ENCODE measurements at regions not wholly inside any gene's neighbourhood (a gene's known extent, or its start where the extent isn't known, plus 50 kb on each side); places are given as distances from the start of the nearest gene placed in this dataset.

DNA sequence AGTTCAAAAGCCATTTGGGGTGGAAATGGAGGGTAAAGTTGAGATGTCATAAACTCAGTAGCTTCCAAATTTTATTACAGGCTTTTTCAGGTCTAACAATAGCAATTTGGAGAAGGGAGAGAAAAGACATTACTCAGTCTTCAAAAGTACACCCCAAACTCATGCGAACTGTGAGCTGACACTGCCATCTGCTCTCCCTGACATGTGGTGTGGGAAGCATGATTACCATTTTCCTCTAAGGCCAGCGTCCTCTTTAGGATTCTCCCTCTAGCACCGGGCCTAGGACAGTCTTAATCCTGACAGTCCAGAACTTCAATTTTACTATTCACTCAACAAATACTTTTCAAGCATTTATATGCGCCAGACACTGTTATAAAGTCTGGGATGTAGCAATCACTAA, 536.0 kb upstream of the JARID2 start:
- DNase-seq: no peak

- no peak for DNase-seq
These were observed 535.4 kb upstream of the JARID2 start for GRCh38 chr6:14710421-14710820.

- peak; percentile 59 for DNase-seq
These were observed 534.7 kb upstream of the JARID2 start for GRCh38 chr6:14711056-14711703.

DNA sequence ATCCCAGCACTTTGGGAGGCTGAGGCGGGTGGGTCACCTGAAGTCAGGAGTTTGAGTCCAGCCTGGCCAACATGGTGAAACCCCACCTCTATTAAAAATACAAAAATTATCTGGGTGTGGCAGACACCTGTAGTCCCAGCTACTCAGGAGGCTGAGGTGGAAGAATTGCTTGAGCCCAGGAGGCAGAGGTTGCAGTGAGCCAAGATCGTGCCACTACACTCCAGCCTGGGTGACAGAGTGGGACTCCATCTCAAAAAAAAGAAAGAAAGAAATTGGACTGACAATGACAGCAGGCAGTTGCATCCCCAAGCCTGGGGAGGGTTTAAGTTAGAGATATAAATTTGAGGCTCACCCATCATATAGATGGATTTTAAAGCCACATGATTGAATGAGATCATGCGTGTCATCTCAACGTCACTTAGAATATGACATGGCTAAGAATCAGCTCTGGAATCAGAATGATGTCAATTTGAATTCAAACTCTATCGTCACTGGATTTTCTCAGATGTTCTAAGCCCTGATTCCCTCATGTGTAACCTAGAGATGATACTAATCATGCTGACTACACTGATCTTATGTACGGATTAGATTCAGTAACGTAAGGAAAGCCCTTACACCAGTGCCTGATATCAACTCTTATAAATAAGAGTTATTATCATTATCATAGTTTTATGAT, 534.0 kb upstream of the JARID2 start:
- no peak for DNase-seq

GRCh38 chr6:14713008-14713960, 532.6 kb upstream of the JARID2 start:
- DNase-seq: no peak

DNA sequence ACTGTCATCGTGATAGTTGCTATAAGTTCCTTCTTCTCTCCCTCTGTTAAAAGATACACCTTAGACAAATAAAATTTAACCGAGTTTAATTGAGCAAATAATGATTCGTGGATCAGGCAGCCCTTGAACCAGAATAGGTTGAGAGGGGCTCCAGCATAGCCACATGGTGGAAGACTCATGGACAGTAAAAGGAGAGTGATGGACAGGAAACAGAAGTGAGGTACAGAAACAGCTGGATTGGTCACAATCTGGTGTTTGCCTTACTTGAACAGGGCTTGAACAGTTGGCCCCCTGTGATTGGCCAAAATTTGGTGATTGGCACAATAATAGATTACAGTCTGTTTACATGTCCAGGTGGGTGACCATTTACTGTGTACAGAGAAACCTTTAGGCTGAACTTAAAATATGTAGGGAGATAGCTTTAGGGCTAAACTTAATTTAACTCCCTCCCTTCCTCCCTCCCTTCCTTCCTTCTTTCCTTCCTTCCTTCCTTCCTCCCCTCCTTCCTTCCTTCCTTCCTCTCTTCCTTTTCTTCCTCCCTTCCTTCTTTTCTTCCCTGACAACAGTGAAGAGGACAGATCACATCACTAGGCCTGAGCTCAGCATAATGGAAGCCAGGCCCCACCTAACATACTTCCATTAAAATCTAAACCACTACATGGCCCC, 531.8 kb upstream of the JARID2 start:
- DNase-seq: no peak

GRCh38 chr6:14715076-14715475, 530.8 kb upstream of the JARID2 start:
- no peak for DNase-seq

DNA sequence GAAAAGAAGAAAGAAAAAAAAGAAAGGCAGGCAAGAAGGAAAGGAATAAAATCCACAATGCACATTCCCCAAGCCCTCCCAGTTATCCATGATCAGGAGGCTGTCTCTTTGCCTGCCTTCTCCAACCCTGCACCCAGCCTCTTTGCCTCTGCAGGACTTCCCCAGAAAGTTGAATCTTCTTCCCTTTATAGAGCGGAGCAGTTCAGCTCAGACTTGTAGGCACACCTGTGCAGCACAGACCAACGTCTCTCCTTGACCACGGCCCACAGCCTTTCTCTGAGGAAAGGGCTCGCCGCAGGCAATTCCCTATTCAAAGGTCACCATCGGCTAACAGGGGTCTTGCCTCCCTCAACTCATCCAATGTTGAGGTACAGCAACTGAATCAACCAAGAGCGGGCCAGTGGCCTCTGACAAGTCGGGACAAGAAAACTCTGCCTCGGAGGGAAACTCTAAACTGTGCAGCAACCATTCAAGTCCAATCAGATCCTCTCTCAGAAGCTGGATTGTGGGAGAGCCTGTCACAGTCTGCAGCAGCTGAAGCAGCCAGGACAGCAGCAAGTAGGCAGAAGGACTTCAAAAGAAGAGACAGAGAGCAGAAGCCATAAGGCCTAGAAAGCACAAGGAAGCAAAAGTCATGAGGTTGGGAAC, 529.2 kb upstream of the JARID2 start:
- no peak for DNase-seq

DNA sequence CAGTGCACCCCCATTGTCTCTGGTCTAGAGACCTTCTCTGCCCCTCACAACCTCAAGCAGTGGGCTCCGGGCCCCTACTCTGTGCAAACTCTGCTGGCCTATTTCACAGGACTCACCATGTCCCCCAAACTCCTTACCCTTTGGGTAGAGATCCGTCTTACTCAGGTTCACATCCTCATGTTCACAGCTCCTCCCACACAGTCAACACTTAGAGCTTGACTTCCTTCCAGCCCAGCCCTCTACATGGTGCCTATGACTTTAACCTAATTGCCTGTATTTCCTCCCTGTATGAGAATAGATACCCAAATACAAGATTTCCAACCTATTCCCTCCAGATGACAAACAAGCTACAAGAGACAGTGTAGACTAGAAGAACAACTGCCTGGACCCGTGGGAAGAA, 528.6 kb upstream of the JARID2 start:
- no peak for DNase-seq

- DNase-seq: no peak
These were observed 527.0 kb upstream of the JARID2 start for GRCh38 chr6:14718861-14719260.

GRCh38 chr6:14719270-14719669, 526.6 kb upstream of the JARID2 start:
- DNase-seq: no peak

DNA sequence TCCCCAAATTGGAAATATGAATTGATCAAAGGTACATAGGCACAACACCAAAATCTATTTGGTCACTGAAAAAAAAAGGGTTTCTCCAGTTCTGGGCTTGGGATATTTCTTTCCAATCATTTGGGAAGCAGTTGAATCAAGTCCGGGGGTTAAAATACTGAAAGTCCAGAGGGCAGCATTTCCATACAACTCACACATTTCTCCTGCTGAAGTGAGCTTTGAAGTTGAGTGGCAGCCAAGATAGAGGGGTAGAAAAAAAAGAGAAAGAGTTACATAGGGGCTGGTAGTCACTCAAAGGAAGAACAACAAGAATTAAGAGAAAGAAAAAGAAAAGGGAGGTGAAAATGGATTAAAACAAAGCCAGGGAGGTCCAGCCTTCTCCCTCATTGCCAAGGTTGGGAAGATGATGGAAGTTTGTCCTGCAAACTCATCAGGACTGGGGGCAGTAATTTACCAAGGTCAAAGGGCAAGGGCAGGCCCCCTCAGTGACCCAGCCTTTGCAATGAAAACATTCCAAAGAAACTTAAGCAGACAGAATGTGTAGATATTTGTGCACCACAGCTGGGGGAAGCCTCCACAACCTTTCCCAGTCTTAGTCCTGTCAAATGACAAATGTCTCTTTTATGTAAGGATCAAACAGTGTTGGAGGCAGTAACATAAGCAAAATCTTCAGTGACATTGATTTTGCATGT, 525.3 kb upstream of the JARID2 start:
- DNase-seq: no peak

GRCh38 chr6:14721103-14721758, 524.6 kb upstream of the JARID2 start:
- peak; percentile 73 for DNase-seq

GRCh38 chr6:14722001-14722562, 523.8 kb upstream of the JARID2 start:
- DNase-seq: peak; percentile 30

DNA sequence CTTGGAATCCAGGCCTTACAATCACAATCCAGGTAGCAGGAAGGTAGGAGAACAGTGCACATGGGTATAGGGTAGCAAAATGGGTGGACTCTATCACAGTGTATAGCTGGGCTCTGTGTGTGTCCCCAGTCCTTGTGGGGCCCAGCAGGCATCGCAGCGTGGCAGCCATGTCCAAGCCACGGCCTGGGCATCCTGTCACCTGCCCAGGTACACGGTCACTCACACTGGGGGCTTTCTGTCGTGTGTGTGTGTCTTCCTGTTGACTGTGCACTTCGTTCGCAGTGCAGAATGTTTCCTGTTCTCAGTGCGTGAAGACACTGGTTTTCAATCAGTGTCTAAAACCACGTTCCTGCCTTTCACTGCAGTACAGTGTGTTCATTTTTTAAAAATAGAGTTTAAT, 523.2 kb upstream of the JARID2 start:
- no peak for DNase-seq

DNA sequence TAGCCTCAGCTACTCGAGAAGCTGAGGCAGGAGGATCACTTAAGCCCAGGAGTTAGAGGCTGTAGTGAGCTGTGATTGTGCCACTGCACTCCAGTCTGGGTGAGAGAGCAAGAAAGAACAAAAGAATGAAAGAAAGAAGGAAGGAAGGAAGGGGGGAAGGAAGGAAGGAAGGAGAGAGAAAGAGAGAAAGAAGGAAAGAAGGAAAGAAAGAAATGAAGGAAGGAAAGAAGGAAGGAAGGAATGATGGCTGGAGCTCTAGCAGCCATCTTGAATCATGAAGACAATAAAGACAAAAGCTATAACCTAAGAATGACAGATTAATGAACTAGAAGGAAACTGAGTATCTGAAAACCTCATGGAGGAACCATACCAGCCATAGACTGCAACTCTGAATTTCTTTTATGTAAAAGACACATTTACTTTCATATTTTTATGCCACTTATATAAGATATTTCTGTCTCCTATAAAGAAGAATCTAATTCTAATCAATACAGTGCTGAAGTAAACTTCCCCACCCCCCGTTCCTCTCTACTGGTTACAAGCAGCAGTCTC, 522.3 kb upstream of the JARID2 start:
- DNase-seq: no peak

DNA sequence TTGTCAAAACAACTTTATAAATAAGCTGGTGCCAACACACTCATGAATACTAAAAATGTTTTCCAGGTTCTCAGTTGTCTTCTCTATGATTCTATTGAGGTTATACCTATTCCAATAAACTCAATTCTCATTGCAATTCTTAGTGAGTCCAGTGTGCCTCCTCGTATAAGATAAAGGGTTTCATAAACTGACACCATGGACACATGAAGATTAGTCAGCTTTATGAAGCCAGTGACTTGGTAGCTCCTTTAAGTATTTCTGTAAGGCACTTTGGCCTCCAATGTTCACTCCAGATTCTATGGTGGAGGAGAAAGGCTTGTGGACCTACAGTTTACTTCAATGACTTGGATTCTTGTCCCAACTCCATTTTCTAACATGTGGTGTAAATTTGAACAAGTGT, 521.3 kb upstream of the JARID2 start:
- no peak for DNase-seq

DNA sequence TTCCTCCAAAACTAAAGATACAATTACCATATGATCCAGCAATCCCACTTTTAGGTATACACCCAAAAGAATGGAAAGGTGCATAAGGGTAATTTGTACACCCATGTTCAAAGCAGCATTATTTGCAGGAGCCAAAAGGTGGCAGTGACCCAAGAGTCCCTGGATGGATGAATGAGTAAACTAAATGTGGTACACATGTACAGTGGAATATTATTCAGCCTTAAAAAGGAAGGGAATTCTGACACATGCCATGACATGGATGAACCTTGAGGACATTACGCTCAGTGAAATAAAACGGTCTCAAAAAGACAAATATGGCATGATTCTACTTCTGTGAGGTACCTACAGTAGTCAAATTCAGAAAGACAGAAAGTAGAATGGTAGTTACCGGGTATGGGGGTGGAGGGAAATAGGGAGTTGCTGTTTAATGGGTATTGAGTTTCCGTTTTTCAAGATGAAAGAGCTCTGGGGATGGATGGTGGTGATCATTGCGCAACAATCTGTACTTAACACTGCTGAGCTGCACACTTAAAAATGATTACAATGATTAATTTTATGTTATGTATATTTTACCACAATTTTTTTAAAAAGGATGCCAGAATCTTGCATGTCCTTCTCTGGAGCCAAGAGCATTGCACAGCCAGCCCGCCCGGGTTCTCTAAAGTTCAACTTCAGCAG, 518.9 kb upstream of the JARID2 start:
- DNase-seq: no peak

- no peak for DNase-seq
These were observed 518.1 kb upstream of the JARID2 start for GRCh38 chr6:14727494-14728395.

Measured in NCI-H2171 treated with DMSO at 0.1 percent for 48 hours (cell line).